T-cell (primary cell): ENCODE measurements at regions not wholly inside any gene's neighbourhood (a gene's known extent, or its start where the extent isn't known, plus 50 kb on each side); places are given as distances from the start of the nearest gene placed in this dataset.

Experiments used
- ATAC-seq, 4 experiments: fragments of 200-7000 bp in 3 of 4; fragments of 150-1000 bp in 1 of 4; cut with Tn5 transposase; replicated peaks in 1 of 4; 1 replicate in 3 of 4; 2 replicates in 1 of 4; pipeline ENCODE4 v1.10.0; 2021; ENCODE audit warnings: moderate library complexity in 3 of 4, mild to moderate bottlenecking in 2 of 4, moderate number of reproducible peaks in 1 of 4
- CTCF ChIA-PET, 2 donors: fragments of 300-600 bp; sonication (Branson Sonifier 250); formaldehyde crosslinking; loops; one replicate each; lab custom pipeline; 2022; ENCODE audit warnings: antibody characterized with exemption in 2 of 2; lab: Charles Lee
- POLR2A ChIA-PET, 2 donors: fragments of 300-600 bp; sonication (Branson Sonifier 250); formaldehyde crosslinking; loops; one replicate each; lab custom pipeline; 2022; ENCODE audit warnings: antibody characterized with exemption in 2 of 2; lab: Charles Lee
- DNase-seq, 35 experiments: peaks; one replicate each; pipeline versions ENCODE4 v3.0.0 to v3.0.0-alpha.2; 2013 to 2023
- H3K27ac ChIP-seq: one replicate; pipeline ENCODE4 v1.5.1; 2013; ENCODE audit warnings: low read length
- H3K27me3 ChIP-seq, 2 experiments: replicated peaks in 1 of 2; 1 replicate in 1 of 2; 2 replicates in 1 of 2; pipeline versions ENCODE4 v1.6.1 to v1.7.0; 2013; ENCODE audit warnings: low read length in 1 of 2, mixed read lengths in 1 of 2; ENCODE audit not compliant: control insufficient read depth in 2 of 2, insufficient read depth in 2 of 2; ENCODE audit errors: extremely low read depth in 1 of 2
- H3K36me3 ChIP-seq, 2 donors: 1 replicate in 1 of 2; 2 replicates in 1 of 2; pipeline versions ENCODE4 v1.6.1 to v1.7.0; 2013; ENCODE audit warnings: low read length in 1 of 2; ENCODE audit not compliant: control insufficient read depth in 2 of 2, insufficient read depth in 1 of 2; ENCODE audit errors: extremely low read depth in 1 of 2
- H3K4me1 ChIP-seq, 2 experiments: 1 replicate in 1 of 2; 2 replicates in 1 of 2; pipeline versions ENCODE4 v1.6.1 to v1.7.0; 2013; ENCODE audit warnings: low read length in 2 of 2, mixed read lengths in 1 of 2; ENCODE audit not compliant: insufficient read depth in 2 of 2, control insufficient read depth in 1 of 2; ENCODE audit errors: extremely low read depth in 1 of 2
- H3K4me3 ChIP-seq, 2 donors: 1 replicate in 1 of 2; 2 replicates in 1 of 2; pipeline versions ENCODE4 v1.5.1 to v1.7.0; 2013; ENCODE audit warnings: mild to moderate bottlenecking in 2 of 2, low read length in 1 of 2, moderate library complexity in 1 of 2; ENCODE audit not compliant: control insufficient read depth in 1 of 2; ENCODE audit errors: extremely low read depth in 1 of 2
- H3K9me3 ChIP-seq: 2 replicates; pipeline ENCODE4 v1.7.0; 2013
- H3K27ac Mint-ChIP-seq, 2 donors: one replicate each; pipeline ENCODE4 v1.8.0; 2020 to 2021; ENCODE audit warnings: mild to moderate bottlenecking in 2 of 2, mixed read lengths in 2 of 2
- H3K27me3 Mint-ChIP-seq, 2 donors: one replicate each; pipeline ENCODE4 v1.8.0; 2021 to 2022; ENCODE audit warnings: mixed read lengths in 2 of 2
- H3K36me3 Mint-ChIP-seq: one replicate; pipeline ENCODE4 v1.8.0; 2021; ENCODE audit warnings: mixed read lengths
- H3K4me1 Mint-ChIP-seq, 3 donors: one replicate each; pipeline ENCODE4 v1.8.0; 2020 to 2022; ENCODE audit warnings: mixed read lengths in 3 of 3, mild to moderate bottlenecking in 1 of 3
- H3K4me3 Mint-ChIP-seq, 3 donors: one replicate each; pipeline ENCODE4 v1.8.0; 2020 to 2022; ENCODE audit warnings: mild to moderate bottlenecking in 3 of 3, mixed read lengths in 3 of 3, moderate library complexity in 3 of 3
- H3K9me3 Mint-ChIP-seq, 3 donors: one replicate each; pipeline ENCODE4 v1.8.0; 2020 to 2022; ENCODE audit warnings: mixed read lengths in 3 of 3
- WGBS: methylation state at CpG from one replicate; pipeline ENCODE4 v1.1.5; 2013; ENCODE audit warnings: missing lambda C conversion rate; ENCODE audit not compliant: insufficient coverage; 5-methylcytosine and 5-hydroxymethylcytosine counted together

DNA sequence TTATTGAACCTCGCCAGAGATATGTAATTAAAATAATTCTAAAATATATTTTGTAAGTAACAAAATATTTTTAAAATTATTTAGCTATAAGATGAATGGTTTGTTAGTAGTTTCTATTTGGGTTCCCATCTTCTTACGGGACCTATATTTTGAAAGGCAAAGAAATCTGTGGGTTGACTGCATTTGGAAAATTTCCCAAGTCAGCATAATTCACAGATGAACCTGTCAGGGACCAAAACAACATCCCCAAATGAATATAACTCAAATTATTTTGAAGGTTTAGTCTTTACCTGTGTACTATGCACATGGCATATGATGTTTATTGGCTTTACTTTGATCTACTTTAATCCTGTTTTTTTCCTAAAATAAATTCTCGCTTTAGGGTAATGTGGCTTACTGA, 607.4 kb upstream of the JAG1 start:
- Histone ChIP-seq H3K36me3 (no peaks in the 10 kb centered on the region), H3K4me3 (no peak overlapping the region), H3K27ac (no peak overlapping the region), H3K9me3 (no peaks in the 10 kb centered on the region), H3K27me3 (no peaks in the 10 kb centered on the region), H3K4me1 (no peaks in the 10 kb centered on the region)
- DNase-seq (no peak), ATAC-seq (no peak)
- H3K27ac Mint-ChIP-seq, result no peak overlapping the region
- H3K9me3 Mint-ChIP-seq, result peaks cover 0 to 10% (median 9%) of the 10 kb centered on the region in 3 donors
- POLR2A ChIA-PET, result no interaction called here
- H3K4me1 Mint-ChIP-seq, result no peaks in the 10 kb centered on the region
- H3K27me3 Mint-ChIP-seq, result peaks cover 0 to 3% of the 10 kb centered on the region in 2 donors
- CTCF ChIA-PET, result no interaction called here
- no peaks in the 10 kb centered on the region for H3K36me3 Mint-ChIP-seq
- WGBS, result no CpG with 5 or more reads among the region's 3 CpGs
- no peak overlapping the region for H3K4me3 Mint-ChIP-seq

DNA sequence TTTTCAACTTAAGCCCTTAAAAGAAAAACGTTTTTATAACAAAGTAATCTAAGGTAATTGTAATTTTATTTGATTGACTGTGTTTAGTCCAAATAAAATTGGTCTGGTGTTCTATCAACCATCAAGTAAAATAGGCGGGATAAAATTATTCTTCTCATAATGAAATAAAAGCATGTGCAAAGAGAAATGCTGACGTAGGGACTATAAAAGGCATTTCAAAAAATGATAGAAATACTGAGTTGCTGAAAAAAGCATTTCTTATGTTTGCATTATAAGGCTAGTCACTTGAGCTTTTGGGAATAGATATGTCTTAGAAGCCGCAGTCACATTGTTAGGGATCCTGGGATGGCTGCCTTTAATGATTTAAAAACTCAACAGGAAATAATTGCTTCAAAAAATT, 608.0 kb upstream of the JAG1 start:
- H3K27me3 Mint-ChIP-seq, result peaks cover 0 to 3% of the 10 kb centered on the region in 2 donors
- no peaks in the 10 kb centered on the region for H3K4me1 Mint-ChIP-seq
- H3K36me3 ChIP-seq, result no peaks in the 10 kb centered on the region
- no peaks in the 10 kb centered on the region for H3K9me3 ChIP-seq
- H3K27ac Mint-ChIP-seq, result no peak overlapping the region
- peaks cover 0 to 10% (median 9%) of the 10 kb centered on the region in 3 donors for H3K9me3 Mint-ChIP-seq
- H3K36me3 Mint-ChIP-seq, result no peaks in the 10 kb centered on the region
- no peak overlapping the region for H3K4me3 Mint-ChIP-seq
- no peak for DNase-seq
- no peak for ATAC-seq
- CTCF ChIA-PET, result no interaction called here
- H3K27ac ChIP-seq, result no peak overlapping the region
- H3K4me3 ChIP-seq, result no peak overlapping the region
- no peaks in the 10 kb centered on the region for H3K4me1 ChIP-seq
- H3K27me3 ChIP-seq, result no peaks in the 10 kb centered on the region
- POLR2A ChIA-PET, result no interaction called here
- no CpG with 5 or more reads among the region's 4 CpGs for WGBS

DNA sequence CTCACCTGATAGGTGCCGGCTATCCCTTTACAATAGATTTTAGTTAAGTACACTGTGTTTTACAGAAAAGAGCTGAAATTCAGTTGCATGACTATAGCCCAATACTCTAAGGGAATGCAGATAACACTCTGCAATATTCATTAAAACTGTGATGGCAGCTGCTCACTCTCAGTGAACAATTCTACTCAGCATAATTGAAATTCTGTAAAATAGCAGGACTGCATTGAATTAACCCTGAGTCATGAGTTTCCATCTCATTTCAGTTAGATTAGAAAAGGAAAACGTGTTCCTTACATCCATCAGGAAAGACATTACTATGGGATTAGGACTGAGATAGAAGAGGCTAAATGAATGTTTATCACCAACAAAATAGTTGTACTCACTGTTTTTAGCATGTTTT, 613.3 kb upstream of the JAG1 start:
- no peak overlapping the region for H3K4me3 ChIP-seq
- H3K4me1 ChIP-seq, result no peaks in the 10 kb centered on the region
- Mint-ChIP-seq H3K27ac (no peak overlapping the region), H3K36me3 (no peaks in the 10 kb centered on the region), H3K4me1 (no peaks in the 10 kb centered on the region), H3K27me3 (no peaks in the 10 kb centered on the region), H3K9me3 (peaks cover 0 to 6% (median 6%) of the 10 kb centered on the region in 3 donors), H3K4me3 (no peak overlapping the region)
- ChIA-PET POLR2A (no interaction called here), CTCF (no interaction called here)
- no CpG with 5 or more reads among the region's 2 CpGs for WGBS
- DNase-seq (no peak), ATAC-seq (no peak)
- H3K27ac ChIP-seq, result no peak overlapping the region
- H3K27me3 ChIP-seq, result no peaks in the 10 kb centered on the region
- no peaks in the 10 kb centered on the region for H3K36me3 ChIP-seq
- H3K9me3 ChIP-seq, result no peaks in the 10 kb centered on the region

DNA sequence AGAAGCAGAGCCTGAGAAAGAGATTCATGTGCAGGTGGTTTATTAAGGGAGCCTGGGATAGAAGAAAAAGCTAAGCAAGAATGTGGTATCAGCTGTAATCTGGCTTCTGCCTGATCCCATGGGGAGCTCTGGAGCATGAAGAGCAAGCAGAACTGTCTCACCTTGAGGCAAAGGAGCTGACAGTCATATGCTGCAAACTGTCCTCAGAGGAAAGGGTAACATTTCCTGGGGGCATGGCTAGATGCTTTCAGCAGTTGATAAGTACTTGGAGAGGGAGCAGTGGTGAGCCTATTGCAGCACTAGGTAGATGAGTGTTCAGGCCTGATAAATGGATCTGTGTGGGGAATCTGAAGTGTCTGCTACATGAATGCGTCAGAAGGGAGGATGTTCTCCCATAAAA, 621.5 kb upstream of the BTBD3 start:
- no peak overlapping the region for H3K27ac Mint-ChIP-seq
- CTCF ChIA-PET, result no interaction called here
- H3K36me3 ChIP-seq, result no peaks in the 10 kb centered on the region
- ATAC-seq (no peak), DNase-seq (no peak)
- POLR2A ChIA-PET, result no interaction called here
- no peak overlapping the region for H3K27ac ChIP-seq
- H3K4me3 Mint-ChIP-seq, result no peak overlapping the region
- H3K4me3 ChIP-seq, result no peak overlapping the region
- H3K9me3 ChIP-seq, result no peaks in the 10 kb centered on the region
- H3K4me1 ChIP-seq, result no peaks in the 10 kb centered on the region
- no peaks in the 10 kb centered on the region for H3K36me3 Mint-ChIP-seq
- no CpG with 5 or more reads among the region's 1 CpG for WGBS
- no peaks in the 10 kb centered on the region for H3K27me3 Mint-ChIP-seq
- H3K9me3 Mint-ChIP-seq, result peaks cover 3 to 8% (median 3%) of the 10 kb centered on the region in 3 donors
- no peaks in the 10 kb centered on the region for H3K27me3 ChIP-seq
- no peaks in the 10 kb centered on the region for H3K4me1 Mint-ChIP-seq

DNA sequence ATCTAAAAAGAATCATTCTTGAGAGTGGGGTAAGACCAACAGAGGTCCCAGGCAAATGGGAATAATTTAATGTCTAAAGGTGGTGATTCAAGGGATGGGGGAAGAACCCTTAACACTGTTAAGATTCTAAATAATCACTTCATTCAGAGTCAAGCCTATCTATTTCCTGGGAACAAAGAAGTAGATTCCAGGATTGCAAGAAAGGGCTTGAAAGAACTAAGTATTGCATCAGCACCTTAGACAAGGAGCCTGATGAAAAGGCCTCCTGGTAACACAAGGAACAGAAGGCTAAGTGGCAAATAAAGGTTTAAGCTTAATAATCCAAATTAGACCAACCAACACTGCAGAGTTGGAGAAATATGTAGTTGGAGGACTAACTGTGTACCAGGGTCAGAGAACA, 620.7 kb upstream of the BTBD3 start:
- H3K27ac ChIP-seq, result no peak overlapping the region
- Mint-ChIP-seq H3K4me3 (no peak overlapping the region), H3K27me3 (no peaks in the 10 kb centered on the region), H3K9me3 (peaks cover 3 to 12% (median 3%) of the 10 kb centered on the region in 3 donors), H3K27ac (no peak overlapping the region), H3K4me1 (no peaks in the 10 kb centered on the region), H3K36me3 (no peaks in the 10 kb centered on the region)
- ChIA-PET CTCF (no interaction called here), POLR2A (no interaction called here)
- H3K9me3 ChIP-seq, result no peaks in the 10 kb centered on the region
- H3K4me3 ChIP-seq, result no peak overlapping the region
- H3K36me3 ChIP-seq, result no peaks in the 10 kb centered on the region
- no peaks in the 10 kb centered on the region for H3K27me3 ChIP-seq
- no peaks in the 10 kb centered on the region for H3K4me1 ChIP-seq
- ATAC-seq (no peak), DNase-seq (no peak)

DNA sequence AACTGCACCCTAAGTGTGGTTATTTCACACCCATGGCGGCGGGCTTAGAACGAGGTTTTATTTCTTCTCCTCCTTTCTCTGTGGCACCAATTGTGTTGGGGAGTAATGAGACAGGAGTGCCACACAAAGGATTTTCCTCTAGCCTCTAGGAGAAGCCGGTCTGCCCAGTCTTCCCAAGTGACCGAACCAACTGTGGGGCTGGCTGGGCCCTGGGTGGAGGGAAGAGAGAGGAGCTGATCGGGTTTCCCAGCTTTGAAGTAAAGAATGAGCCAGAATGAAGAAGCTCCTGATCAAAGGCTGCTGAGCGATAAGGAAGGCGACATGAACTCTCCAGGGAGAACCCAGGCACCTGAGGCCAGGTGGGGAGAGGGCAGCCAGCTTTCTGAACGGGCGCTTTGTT, 616.0 kb upstream of the BTBD3 start:
- H3K4me1 Mint-ChIP-seq, result no peaks in the 10 kb centered on the region
- no peaks in the 10 kb centered on the region for H3K36me3 Mint-ChIP-seq
- DNase-seq (no peak), ATAC-seq (no peak)
- Histone ChIP-seq H3K36me3 (no peaks in the 10 kb centered on the region), H3K4me1 (no peaks in the 10 kb centered on the region), H3K9me3 (no peaks in the 10 kb centered on the region), H3K4me3 (no peak overlapping the region), H3K27me3 (no peaks in the 10 kb centered on the region), H3K27ac (no peak overlapping the region)
- WGBS, result 84% methylated on average over 5 of the region's 10 CpGs
- H3K27me3 Mint-ChIP-seq, result no peaks in the 10 kb centered on the region
- H3K9me3 Mint-ChIP-seq, result peaks cover 8 to 10% (median 9%) of the 10 kb centered on the region in 3 donors
- H3K27ac Mint-ChIP-seq, result no peak overlapping the region
- H3K4me3 Mint-ChIP-seq, result no peak overlapping the region
- ChIA-PET CTCF (no interaction called here), POLR2A (interaction anchor here in 1 of 2 donors (0.6 kb wide), 1 partner anchor 59 kb away, joined by 3 read pairs; no protein-coding TSS in a partner anchor)

DNA sequence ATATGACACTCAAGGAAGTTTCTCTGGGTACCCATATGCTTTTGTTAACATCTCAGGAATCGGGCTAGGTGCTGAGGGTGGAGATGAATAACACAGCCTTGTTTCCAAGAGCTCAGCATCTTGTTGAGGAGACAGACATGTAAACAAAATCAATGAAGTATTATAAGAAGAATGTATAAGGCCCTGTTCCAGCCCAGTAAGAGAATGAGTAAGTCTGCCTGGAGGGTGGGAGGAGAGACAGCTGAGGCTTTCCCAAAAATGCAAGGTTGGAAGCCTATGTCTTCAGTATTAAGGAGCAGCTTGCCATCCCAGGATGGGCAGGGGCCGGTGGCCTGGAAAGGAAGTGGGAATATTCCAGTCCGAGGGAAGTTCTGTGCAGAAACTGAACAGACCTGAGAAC, 615.3 kb upstream of the BTBD3 start:
- Histone ChIP-seq H3K9me3 (no peaks in the 10 kb centered on the region), H3K36me3 (no peaks in the 10 kb centered on the region), H3K4me3 (no peak overlapping the region), H3K4me1 (no peaks in the 10 kb centered on the region), H3K27me3 (no peaks in the 10 kb centered on the region), H3K27ac (no peak overlapping the region)
- DNase-seq (no peak), ATAC-seq (no peak)
- 69% methylated on average over 3 of the region's 3 CpGs for WGBS
- POLR2A ChIA-PET, result no interaction called here
- no peak overlapping the region for H3K4me3 Mint-ChIP-seq
- no peaks in the 10 kb centered on the region for H3K27me3 Mint-ChIP-seq
- H3K4me1 Mint-ChIP-seq, result no peaks in the 10 kb centered on the region
- H3K36me3 Mint-ChIP-seq, result no peaks in the 10 kb centered on the region
- peaks cover 7 to 11% (median 9%) of the 10 kb centered on the region in 3 donors for H3K9me3 Mint-ChIP-seq
- CTCF ChIA-PET, result no interaction called here
- H3K27ac Mint-ChIP-seq, result no peak overlapping the region
